ENCODE measurements at regions not wholly inside any gene's neighbourhood (a gene's known extent, or its start where the extent isn't known, plus 50 kb on each side); places are given as distances from the start of the nearest gene placed in this dataset.

DNA sequence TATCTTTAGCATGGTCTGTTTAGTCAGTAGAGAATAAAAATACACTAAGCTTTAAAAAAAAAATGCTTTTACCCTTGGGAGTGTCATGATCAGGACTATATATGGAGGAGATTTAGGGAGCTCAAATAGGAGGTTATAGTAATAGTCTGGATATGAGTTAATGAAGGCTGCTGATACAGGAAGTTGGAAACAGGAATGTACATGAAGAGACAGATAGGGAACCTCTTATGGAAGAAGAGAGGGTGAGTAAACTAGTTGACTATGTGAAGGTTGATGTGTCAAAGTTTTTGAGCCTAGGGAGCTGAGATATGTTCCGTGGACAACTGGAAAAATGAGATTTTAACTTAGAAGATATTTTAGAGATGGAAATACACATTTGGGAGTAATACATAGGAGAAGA, 472.0 kb upstream of the FZD8 start:
- Histone ChIP-seq H3K27ac (no peak overlapping the region), H3K9me3 (no peaks in the 10 kb centered on the region), H3K27me3 (no peaks in the 10 kb centered on the region), H3K4me3 (no peak overlapping the region), H3K36me3 (no peaks in the 10 kb centered on the region), H3K4me1 (peaks cover 0 to 16% (median 3%) of the 10 kb centered on the region in 4 donors)
- DNase-seq (ENCODE audit: low spot score in 2 of 2), result no peak
- WGBS, 2 donors, result 84 to 91% methylated on average over 1 of the region's 1 CpG
- no peak for TF ChIP-seq EP300 (IDR thresholded peaks at IDR 0.05)
- TF ChIP-seq POLR2A (IDR thresholded peaks at IDR 0.05), result no peak
- TF ChIP-seq, protein P1, sequence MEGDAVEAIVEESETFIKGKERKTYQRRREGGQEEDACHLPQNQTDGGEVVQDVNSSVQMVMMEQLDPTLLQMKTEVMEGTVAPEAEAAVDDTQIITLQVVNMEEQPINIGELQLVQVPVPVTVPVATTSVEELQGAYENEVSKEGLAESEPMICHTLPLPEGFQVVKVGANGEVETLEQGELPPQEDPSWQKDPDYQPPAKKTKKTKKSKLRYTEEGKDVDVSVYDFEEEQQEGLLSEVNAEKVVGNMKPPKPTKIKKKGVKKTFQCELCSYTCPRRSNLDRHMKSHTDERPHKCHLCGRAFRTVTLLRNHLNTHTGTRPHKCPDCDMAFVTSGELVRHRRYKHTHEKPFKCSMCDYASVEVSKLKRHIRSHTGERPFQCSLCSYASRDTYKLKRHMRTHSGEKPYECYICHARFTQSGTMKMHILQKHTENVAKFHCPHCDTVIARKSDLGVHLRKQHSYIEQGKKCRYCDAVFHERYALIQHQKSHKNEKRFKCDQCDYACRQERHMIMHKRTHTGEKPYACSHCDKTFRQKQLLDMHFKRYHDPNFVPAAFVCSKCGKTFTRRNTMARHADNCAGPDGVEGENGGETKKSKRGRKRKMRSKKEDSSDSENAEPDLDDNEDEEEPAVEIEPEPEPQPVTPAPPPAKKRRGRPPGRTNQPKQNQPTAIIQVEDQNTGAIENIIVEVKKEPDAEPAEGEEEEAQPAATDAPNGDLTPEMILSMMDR (IDR thresholded peaks at IDR 0.05), result no peak

DNA sequence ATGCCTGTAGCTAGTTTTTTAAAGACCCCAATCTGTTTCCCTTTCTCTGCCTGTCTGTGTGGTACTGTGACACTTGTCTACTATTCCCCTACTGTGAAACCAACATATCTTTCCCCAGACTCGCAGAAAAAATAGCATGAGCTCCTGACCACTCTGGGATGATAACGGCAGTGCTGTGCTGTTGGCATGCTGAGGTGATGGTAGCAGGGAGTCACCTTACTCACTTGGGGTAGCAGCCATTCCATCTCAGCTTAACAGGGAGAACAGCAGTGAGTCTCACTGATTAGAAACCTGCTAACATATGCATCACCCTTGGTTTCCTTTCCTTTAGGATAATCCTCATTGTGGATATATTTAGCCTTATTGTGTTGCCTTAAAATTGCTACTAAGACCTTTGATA, 469.6 kb upstream of the FZD8 start:
- no peaks in the 10 kb centered on the region for H3K36me3 ChIP-seq

DNA sequence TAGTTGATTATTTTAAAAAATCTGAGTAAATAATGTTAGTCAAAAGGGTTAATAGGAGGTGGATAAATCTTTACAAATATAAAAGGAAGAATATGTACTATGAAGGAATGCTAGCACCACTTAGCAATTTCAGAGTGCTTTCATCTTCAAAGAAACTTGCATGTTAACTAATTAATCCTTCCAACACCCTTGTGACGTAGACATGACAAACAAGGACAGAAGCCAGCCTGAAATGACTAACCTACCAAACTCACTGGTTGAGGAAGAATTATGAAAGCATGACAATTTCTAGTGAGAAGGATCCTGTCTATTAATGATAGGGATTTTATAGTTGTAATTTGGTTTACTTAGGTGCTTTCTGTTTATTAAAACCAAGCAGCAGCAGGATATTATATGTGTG, 468.0 kb upstream of the FZD8 start:
- WGBS, 2 donors, result 92 to 93% methylated on average over 1 of the region's 1 CpG
- no peak overlapping the region for H3K27ac ChIP-seq
- no peak overlapping the region for H3K4me3 ChIP-seq
- DNase-seq (ENCODE audit: low spot score in 2 of 2), result no peak
- H3K27me3 ChIP-seq, result no peaks in the 10 kb centered on the region
- no peaks in the 10 kb centered on the region for H3K9me3 ChIP-seq
- TF ChIP-seq, protein P1 (IDR thresholded peaks at IDR 0.05), result no peak
- TF ChIP-seq EP300 (IDR thresholded peaks at IDR 0.05) (no peak), POLR2A (IDR thresholded peaks at IDR 0.05) (no peak)
- H3K4me1 ChIP-seq, result no peaks in the 10 kb centered on the region
- no peaks in the 10 kb centered on the region for H3K36me3 ChIP-seq

More for the DNA sequence above, 469.6 kb upstream of the FZD8 start:
- no peaks in the 10 kb centered on the region for H3K27me3 ChIP-seq
- no peak for DNase-seq (ENCODE audit: low spot score in 2 of 2)
- WGBS, 2 donors, result 84% methylated on average over 2 of the region's 2 CpGs
- H3K4me1 ChIP-seq, result peaks cover 0 to 1% (median 0%) of the 10 kb centered on the region in 4 donors
- H3K27ac ChIP-seq, result no peak overlapping the region
- no peak overlapping the region for H3K4me3 ChIP-seq
- TF ChIP-seq EP300 (IDR thresholded peaks at IDR 0.05) (no peak), POLR2A (IDR thresholded peaks at IDR 0.05) (no peak)
- TF ChIP-seq, protein P1 (IDR thresholded peaks at IDR 0.05), result no peak
- H3K9me3 ChIP-seq, result no peaks in the 10 kb centered on the region

DNA sequence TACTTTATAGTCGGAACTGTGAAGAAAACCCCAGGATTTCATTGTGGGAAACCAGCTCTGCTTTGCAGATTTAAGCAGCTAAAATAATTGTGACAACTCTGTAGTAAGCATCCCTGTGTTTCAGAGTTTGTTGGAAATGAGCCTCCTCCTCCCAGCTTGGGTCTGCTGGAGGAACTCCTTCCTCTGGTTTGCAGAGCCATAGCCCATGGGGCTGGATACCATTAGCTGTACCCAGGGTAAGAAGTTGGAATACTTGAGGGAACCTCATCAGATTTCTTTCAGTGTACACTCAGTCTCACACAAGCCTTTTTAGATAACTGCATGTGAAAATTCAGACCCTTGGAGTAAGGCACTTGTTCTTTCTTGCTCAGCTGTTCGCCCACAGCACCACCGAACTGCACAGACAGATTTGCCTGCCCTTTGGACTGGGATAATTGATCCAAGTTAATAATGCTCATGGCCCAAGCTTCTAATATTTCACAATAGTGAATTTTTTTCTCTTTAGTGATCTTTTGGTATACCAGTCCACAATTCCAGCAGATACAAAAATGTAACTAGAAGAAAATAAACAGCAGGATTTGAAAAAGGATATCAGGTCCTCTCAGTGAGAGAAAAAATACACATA, 467.4 kb upstream of the FZD8 start:
- Histone ChIP-seq H3K36me3 (no peaks in the 10 kb centered on the region), H3K27me3 (no peaks in the 10 kb centered on the region), H3K4me3 (no peak overlapping the region), H3K4me1 (no peaks in the 10 kb centered on the region), H3K9me3 (no peaks in the 10 kb centered on the region), H3K27ac (no peak overlapping the region)
- WGBS, 2 donors, result 65 to 75% methylated on average over 3 of the region's 3 CpGs
- TF ChIP-seq, protein P1 (IDR thresholded peaks at IDR 0.05), result no peak
- no peak for TF ChIP-seq POLR2A (IDR thresholded peaks at IDR 0.05)
- no peak for TF ChIP-seq EP300 (IDR thresholded peaks at IDR 0.05)
- DNase-seq (ENCODE audit: low spot score in 2 of 2), result no peak

DNA sequence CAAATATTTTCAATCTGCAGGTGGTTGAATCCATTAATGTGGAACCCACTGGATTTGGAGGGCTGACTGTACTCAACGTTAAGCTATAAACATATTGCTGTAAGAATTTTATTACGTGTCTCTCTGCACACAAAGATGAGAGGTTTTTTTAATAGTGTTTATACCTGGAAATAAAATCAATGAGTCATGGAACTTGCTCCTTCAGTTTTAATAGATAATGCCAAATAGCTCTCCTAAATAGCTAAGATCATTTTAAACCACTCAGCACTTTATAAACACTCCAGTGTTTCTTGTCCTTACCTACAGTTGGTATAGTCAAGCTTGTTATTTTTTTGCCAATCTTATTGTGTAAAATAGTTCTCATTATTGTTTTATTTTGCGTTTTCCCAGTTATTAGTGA, 455.6 kb upstream of the FZD8 start:
- TF ChIP-seq, protein P1 (IDR thresholded peaks at IDR 0.05), result no peak
- TF ChIP-seq EP300 (IDR thresholded peaks at IDR 0.05) (no peak), POLR2A (IDR thresholded peaks at IDR 0.05) (no peak)
- DNase-seq (ENCODE audit: low spot score in 2 of 2), result no peak
- H3K4me1 ChIP-seq, result no peaks in the 10 kb centered on the region
- no peaks in the 10 kb centered on the region for H3K36me3 ChIP-seq
- no peak overlapping the region for H3K4me3 ChIP-seq
- 84 to 87% methylated on average over 3 of the region's 3 CpGs for WGBS, 2 donors
- H3K27ac ChIP-seq, result no peak overlapping the region
- peaks cover 0 to 8% (median 2%) of the 10 kb centered on the region in 4 donors for H3K9me3 ChIP-seq
- no peaks in the 10 kb centered on the region for H3K27me3 ChIP-seq
